GM13976 (cell line): ENCODE measurements at regions not wholly inside any gene's neighbourhood (a gene's known extent, or its start where the extent isn't known, plus 50 kb on each side); places are given as distances from the start of the nearest gene placed in this dataset.
"Not testable (repeated sequence)": the region's sequence is repeated elsewhere in the genome, so short reads cannot be mapped to it uniquely, and the experiment has no call there.

ENCODE experiments used
- DNase-seq: peaks from one replicate; pipeline ENCODE4 v3.0.0; 2012; ENCODE audit warnings: low spot score
- in situ Hi-C: fragments of 300-500 bp; cut with MboI; formaldehyde crosslinking; loops from one replicate; pipeline ENCODE4 v1.12.0; 2022; ENCODE audit warnings: low sequenced_read_pairs, mixed read lengths, inconsistent platforms; ENCODE audit not compliant: unreplicated experiment
- TF ChIP-seq, protein P1 (sequence below): IDR thresholded peaks from 2 replicates; pipeline ENCODE4 v1.5.1; 2012; ENCODE audit warnings: borderline replicate concordance, mild to moderate bottlenecking; ENCODE audit not compliant: insufficient read depth; ENCODE audit errors: extremely low read depth, missing control alignments, control extremely low read depth

DNA sequence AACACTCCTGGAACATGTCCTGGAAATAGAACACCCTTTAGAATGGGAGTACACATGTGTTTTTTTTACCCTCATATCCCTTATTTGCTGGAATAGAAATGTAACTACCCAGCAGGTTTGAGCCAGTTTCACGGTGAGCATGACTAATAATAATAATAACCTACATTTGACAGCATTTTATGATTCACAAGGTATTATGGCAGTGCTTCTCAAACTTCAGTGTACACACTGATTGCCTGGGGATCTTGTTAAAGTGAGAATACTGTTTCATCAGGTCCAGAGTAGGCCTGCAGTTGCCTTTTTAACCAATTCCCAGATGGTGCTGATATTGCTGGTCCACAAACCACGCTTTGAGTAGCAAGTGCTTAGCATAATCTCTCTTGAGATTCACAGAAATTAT is 63.9 kb downstream of the NFKBIZ start:
- in situ Hi-C loops, result no loop called here
- DNase-seq, result no peak
- TF ChIP-seq, protein P1, sequence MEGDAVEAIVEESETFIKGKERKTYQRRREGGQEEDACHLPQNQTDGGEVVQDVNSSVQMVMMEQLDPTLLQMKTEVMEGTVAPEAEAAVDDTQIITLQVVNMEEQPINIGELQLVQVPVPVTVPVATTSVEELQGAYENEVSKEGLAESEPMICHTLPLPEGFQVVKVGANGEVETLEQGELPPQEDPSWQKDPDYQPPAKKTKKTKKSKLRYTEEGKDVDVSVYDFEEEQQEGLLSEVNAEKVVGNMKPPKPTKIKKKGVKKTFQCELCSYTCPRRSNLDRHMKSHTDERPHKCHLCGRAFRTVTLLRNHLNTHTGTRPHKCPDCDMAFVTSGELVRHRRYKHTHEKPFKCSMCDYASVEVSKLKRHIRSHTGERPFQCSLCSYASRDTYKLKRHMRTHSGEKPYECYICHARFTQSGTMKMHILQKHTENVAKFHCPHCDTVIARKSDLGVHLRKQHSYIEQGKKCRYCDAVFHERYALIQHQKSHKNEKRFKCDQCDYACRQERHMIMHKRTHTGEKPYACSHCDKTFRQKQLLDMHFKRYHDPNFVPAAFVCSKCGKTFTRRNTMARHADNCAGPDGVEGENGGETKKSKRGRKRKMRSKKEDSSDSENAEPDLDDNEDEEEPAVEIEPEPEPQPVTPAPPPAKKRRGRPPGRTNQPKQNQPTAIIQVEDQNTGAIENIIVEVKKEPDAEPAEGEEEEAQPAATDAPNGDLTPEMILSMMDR, result no peak

DNA sequence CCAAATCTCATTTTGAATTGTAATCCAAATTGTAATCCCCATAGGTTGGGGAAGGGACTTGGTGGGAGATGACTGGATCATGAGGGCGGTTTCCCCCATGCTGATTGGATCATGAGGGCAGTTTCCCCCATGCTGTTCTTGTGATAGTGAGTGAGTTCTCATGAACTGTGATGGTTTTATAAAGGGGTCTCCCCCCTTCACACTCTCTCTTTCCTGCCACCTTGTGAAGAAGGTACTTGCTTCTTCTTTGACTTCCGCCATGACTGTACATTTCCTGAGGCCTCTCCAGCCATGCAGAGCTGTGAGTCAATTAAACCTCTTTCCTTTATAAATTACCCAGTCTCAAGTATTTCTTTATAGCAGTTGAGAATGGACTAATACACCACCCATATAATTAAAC is 68.4 kb downstream of the NFKBIZ start:
- in situ Hi-C loops, DNase-seq: not testable (repeated sequence)

DNA sequence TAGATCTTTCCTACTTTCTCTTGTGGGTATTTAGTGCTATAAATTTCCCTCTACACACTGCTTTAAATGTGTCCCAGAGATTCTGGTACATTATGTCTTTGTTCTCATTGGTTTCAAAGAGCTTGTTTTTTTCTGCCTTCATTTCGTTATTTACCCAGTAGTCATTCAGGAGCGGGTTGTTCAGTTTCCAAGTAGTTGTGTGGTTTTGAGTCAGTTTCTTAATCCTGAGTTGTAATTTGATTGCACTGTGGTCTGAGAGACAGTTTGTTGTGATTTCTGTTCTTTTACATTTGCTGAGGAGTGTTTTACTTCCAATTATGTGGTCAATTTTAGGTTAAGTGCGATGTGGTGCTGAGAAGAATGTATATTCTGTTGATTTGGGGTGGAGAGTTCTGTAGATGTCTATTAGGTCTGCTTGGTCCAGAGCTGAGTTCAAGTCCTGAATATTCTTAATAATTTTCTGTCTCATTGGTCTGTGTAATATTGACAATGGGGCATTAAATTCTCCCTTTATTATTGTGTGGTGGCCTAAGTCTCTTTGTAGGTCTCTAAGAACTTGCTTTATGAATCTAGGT is 72.9 kb downstream of the NFKBIZ start:
- in situ Hi-C loops, DNase-seq: not testable (repeated sequence)

DNA sequence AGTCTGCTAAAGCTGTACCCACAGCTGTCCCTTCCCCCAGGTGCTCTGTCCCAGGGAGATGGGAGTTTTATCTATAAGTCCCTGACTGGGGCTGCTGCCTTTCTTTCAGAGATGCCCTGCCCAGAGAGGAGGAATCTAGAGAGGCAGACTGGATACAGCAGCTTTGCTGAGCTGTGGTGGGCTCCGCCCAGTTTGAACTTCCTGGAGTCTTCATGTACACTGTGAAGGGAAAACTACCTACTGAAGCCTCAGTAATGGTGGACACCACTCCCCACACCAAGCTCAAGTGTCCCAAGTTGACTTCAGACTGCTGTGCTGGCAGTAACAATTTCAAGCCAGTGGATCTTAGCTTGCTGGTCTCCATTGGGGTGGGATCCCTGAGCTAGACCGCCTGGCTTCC is 75.3 kb downstream of the NFKBIZ start:
- in situ Hi-C loops, result not testable (repeated sequence)

DNA sequence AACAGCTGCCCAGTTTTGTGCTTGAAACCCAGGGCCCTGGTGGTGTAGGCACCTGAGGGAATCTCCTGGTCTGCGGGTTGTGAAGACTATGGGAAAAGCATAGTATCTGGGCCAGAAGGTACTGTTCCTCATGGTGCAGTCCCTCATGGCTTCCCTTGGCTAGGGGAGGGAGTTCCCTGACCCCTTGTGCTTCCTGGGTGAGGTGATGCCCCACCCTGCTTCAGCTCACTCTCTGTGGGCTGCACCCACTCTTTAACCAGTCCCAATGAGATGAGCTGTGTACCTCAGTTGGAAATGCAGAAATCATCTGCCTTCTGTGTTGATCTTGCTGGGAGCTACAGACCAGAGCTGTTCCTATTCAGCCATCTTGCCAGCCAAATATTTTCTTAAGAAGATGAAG is 75.8 kb downstream of the NFKBIZ start:
- DNase-seq, in situ Hi-C loops: not testable (repeated sequence)

More for the DNA sequence above, 75.3 kb downstream of the NFKBIZ start:
- DNase-seq, result not testable (repeated sequence)

DNA sequence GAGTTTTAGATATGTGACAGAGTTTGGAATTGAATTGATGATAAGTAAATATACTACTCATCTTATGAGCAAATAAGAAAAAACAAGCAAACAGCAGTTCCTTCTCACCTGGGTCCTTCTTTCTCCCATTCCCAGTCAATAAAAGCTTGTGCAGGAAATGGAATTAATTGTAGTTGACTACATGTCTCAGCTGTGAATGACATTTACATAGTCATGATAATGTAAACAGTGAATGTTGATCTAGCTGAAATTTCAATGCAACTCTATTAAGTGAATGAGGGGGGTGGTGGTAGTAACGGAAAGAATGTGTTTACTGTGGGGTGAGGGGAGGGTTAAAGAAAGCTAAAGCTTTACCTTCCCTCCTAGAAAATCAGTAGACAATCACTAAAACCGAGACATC is 76.2 kb downstream of the NFKBIZ start:
- TF ChIP-seq, protein P1, result no peak
- DNase-seq, result no peak
- in situ Hi-C loops, result no loop called here

DNA sequence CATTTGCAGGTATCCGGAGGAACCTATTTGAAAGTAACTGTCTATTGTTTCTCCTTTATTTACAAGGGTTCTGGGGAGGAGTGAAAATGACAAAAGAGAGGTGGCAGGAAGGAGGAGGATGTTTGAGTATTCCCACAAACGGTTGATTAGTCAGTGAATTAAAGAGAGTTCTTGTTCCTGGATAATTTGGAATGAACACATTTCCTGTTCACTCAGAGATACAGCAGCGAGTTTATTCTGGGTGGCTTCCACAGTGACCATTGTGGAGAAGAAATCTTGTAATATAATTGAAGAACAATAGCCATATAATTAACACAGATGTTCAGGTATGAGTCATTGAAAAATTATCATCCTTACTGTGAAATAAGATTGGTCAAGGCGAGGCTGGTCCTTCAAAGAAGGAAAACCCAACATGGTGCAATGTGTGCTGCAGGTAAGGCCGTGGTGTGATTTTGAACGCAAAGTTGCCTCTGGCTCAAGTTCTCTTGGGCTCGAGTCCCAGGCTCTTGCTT is 77.3 kb downstream of the NFKBIZ start:
- no peak for DNase-seq
- TF ChIP-seq, protein P1, result no peak
- in situ Hi-C loops, result no loop called here

DNA sequence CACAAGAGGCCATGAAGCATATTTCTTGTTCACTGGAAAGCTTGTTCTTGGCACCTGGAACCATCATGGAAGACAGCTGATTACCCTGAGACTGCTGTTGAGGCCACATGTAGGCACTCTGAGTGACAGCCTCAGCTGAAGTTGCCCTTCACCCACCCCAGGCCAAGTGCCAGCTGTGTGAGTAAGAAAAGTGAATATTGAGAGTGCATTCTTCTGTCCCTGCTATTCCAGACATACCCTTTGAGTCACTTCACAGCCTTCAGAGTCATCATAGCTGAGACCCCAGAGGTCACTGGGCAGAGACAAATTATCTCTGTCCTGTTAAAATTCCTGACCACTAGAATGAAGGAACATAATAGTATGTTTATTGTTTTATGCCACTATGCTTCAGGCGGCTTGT is 79.6 kb downstream of the NFKBIZ start:
- no peak for DNase-seq
- in situ Hi-C loops, result no loop called here
- TF ChIP-seq, protein P1, result no peak

DNA sequence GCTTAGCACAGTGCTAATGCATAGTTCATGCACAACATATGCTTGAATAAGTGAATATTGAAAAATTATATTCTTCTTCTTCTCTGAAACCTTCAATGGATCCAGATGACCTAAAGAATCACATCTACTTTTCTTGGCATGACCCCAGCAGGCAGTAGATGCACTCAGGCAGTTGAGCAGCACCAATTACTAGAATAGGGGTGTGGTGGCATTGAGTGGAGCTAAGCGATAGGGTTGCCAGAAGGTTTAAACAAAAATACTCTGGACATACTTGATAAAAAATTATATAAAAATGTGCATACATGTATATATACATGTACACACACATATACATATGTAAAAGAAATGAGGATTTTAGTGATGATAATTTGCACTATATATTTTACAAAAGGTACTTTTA is 81.8 kb downstream of the NFKBIZ start:
- in situ Hi-C loops, result no loop called here
- TF ChIP-seq, protein P1, result no peak

More for the DNA sequence above, 81.8 kb downstream of the NFKBIZ start:
- no peak for DNase-seq
